ENCODE measurements at regions not wholly inside any gene's neighbourhood (a gene's known extent, or its start where the extent isn't known, plus 50 kb on each side); places are given as distances from the start of the nearest gene placed in this dataset.

GRCh38 chr14:104523546-104523935 is 56.0 kb upstream of the C14orf180 start:
- no peaks in the 10 kb centered on the region for H3K79me2 ChIP-seq (replicated peaks; ENCODE audit: insufficient read depth, low read length)
- no peaks in the 10 kb centered on the region for H3K36me3 ChIP-seq (ENCODE audit: insufficient read depth, low read length)
- H3K9me2 ChIP-seq (ENCODE audit: insufficient read depth, low read length) = no peaks in the 10 kb centered on the region
- no peak overlapping the region for H3K4me2 ChIP-seq (ENCODE audit: low read length)
- no peaks in the 10 kb centered on the region for H4K20me1 ChIP-seq (ENCODE audit: insufficient read depth)
- no peak overlapping the region for H2AFZ ChIP-seq (ENCODE audit: low read depth, low read length)
- TF ChIP-seq RAD21 (conservative IDR thresholded peaks at IDR 0.05) (no peak), TAF1 (IDR thresholded peaks at IDR 0.05; ENCODE audit: low read depth) (no peak), POLR2AphosphoS5 (IDR thresholded peaks at IDR 0.05) (no peak), MXI1 (conservative IDR thresholded peaks at IDR 0.05; ENCODE audit: poor library complexity, severe bottlenecking) (no peak), EZH2 (IDR thresholded peaks at IDR 0.05; ENCODE audit: borderline replicate concordance, insufficient read depth, low read length, poor library complexity, severe bottlenecking) (no peak), REST (IDR thresholded peaks at IDR 0.05; ENCODE audit: borderline replicate concordance) (no peak), EP300 (conservative IDR thresholded peaks at IDR 0.05; ENCODE audit: poor library complexity, severe bottlenecking) (no peak), SMC3 (conservative IDR thresholded peaks at IDR 0.05; ENCODE audit: poor library complexity) (no peak)
- TF ChIP-seq, protein P1, sequence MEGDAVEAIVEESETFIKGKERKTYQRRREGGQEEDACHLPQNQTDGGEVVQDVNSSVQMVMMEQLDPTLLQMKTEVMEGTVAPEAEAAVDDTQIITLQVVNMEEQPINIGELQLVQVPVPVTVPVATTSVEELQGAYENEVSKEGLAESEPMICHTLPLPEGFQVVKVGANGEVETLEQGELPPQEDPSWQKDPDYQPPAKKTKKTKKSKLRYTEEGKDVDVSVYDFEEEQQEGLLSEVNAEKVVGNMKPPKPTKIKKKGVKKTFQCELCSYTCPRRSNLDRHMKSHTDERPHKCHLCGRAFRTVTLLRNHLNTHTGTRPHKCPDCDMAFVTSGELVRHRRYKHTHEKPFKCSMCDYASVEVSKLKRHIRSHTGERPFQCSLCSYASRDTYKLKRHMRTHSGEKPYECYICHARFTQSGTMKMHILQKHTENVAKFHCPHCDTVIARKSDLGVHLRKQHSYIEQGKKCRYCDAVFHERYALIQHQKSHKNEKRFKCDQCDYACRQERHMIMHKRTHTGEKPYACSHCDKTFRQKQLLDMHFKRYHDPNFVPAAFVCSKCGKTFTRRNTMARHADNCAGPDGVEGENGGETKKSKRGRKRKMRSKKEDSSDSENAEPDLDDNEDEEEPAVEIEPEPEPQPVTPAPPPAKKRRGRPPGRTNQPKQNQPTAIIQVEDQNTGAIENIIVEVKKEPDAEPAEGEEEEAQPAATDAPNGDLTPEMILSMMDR (IDR thresholded peaks at IDR 0.05; ENCODE audit: poor library complexity, severe bottlenecking) = no peak
- no peak overlapping the region for H3K9ac ChIP-seq (ENCODE audit: low read length)
- H3K27ac ChIP-seq (ENCODE audit: low read length) = no peak overlapping the region
- H3K9me3 ChIP-seq (ENCODE audit: low read length) = peaks cover 4% of the 10 kb centered on the region
- H3K27me3 ChIP-seq (ENCODE audit: insufficient read depth, low read depth, low read length) = no peaks in the 10 kb centered on the region
- no peaks in the 10 kb centered on the region for H3F3A ChIP-seq (ENCODE audit: insufficient read depth, low read length, poor library complexity, severe bottlenecking)
- H3K4me3 ChIP-seq (ENCODE audit: low read length) = no peak overlapping the region

- no peak overlapping the region for H3K4me2 ChIP-seq (ENCODE audit: low read length)
- H3K9ac ChIP-seq (ENCODE audit: low read length) = no peak overlapping the region
- H3K27ac ChIP-seq (ENCODE audit: low read length) = no peak overlapping the region
- H3K79me2 ChIP-seq (replicated peaks; ENCODE audit: insufficient read depth, low read length) = no peaks in the 10 kb centered on the region
- H3F3A ChIP-seq (ENCODE audit: insufficient read depth, low read length, poor library complexity, severe bottlenecking) = no peaks in the 10 kb centered on the region
- no peak overlapping the region for H3K4me3 ChIP-seq (ENCODE audit: low read length)
- H3K9me3 ChIP-seq (ENCODE audit: low read length) = peaks cover 4% of the 10 kb centered on the region
- no peaks in the 10 kb centered on the region for H3K27me3 ChIP-seq (ENCODE audit: insufficient read depth, low read depth, low read length)
- H3K9me2 ChIP-seq (ENCODE audit: insufficient read depth, low read length) = no peaks in the 10 kb centered on the region
- no peak overlapping the region for H2AFZ ChIP-seq (ENCODE audit: low read depth, low read length)
- TF ChIP-seq, protein P1 (IDR thresholded peaks at IDR 0.05; ENCODE audit: poor library complexity, severe bottlenecking) = no peak
- TF ChIP-seq SMC3 (conservative IDR thresholded peaks at IDR 0.05; ENCODE audit: poor library complexity) (no peak), TAF1 (IDR thresholded peaks at IDR 0.05; ENCODE audit: low read depth) (no peak), POLR2AphosphoS5 (IDR thresholded peaks at IDR 0.05) (no peak), REST (IDR thresholded peaks at IDR 0.05; ENCODE audit: borderline replicate concordance) (no peak)
- H3K36me3 ChIP-seq (ENCODE audit: insufficient read depth, low read length) = no peaks in the 10 kb centered on the region
- no peaks in the 10 kb centered on the region for H4K20me1 ChIP-seq (ENCODE audit: insufficient read depth)
Observed at GRCh38 chr14:104524726-104525125, 54.8 kb upstream of the C14orf180 start.
